Fibroblast of gingiva (primary cell): ENCODE measurements at regions not wholly inside any gene's neighbourhood (a gene's known extent, or its start where the extent isn't known, plus 50 kb on each side); places are given as distances from the start of the nearest gene placed in this dataset.
"Not testable (repeated sequence)": the region's sequence is repeated elsewhere in the genome, so short reads cannot be mapped to it uniquely, and the experiment has no call there.

Experiments
- DNase-seq: peaks from one replicate; pipeline ENCODE4 v3.0.0-alpha.2; 2011; ENCODE audit warnings: low read depth

DNA sequence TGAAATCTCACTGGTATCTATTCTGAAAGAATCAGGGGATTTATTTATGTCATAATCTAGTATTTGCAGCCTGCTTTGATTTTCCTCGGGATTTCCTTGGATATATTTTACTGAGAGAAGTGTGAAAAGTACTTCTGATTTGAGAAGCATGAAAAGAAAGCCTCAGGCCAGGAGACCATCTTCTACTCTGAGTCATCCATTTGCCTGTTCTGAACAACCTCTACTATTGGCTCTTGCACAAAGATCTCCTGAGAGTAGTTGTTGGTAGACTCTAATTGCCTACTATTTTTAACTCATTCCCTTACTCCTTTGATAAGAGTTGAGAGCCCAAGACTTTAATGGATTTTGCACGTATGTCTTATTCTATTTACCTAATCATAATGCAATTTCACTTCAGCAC, 318.9 kb downstream of the BCHE start:
- no peak for DNase-seq

DNA sequence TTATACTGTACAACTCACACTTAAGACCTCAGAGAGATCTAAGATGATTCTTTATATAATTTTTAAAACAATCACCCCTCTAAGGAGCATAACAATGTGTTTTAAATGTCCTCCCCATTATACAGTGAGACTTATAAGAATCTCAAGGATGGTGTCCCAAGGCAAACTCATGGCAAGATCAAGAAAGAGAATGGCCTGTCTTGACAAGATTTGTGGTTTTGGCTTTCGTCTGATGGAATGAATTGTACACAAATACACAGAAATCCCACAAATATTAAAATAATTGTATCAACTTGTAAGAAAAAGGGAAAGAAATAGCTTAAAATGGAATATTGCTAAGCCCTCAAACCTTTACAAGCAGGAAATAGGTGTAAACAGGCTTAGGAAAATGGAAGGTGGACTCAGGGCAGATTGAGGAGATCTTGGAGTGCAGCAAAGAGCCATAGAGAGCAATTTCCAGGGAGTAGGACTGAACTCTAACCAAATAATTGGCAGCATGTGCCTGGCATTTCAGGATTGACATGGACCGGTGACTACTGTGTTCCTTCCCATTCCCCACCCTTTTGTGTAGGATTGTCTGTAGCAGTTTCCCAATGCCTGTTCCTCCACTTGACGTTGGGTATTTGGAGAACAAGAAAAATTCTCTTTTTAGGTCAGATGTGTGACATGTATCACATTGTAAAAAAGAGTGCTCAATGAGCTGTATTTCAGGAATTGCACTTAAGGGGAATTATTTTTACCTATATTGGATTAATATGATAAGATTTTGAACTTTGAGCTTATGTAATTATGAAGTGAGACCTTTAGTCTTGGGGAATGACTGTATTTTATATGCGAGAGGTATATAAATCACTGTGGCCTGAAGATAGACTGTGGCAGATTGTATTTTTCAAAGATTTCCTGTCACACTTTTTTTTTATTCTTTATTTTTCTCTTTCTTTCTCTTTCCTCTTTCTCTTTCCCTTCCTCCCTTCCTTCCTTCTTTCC, 317.8 kb upstream of the SLITRK3 start:
- no peak for DNase-seq

DNA sequence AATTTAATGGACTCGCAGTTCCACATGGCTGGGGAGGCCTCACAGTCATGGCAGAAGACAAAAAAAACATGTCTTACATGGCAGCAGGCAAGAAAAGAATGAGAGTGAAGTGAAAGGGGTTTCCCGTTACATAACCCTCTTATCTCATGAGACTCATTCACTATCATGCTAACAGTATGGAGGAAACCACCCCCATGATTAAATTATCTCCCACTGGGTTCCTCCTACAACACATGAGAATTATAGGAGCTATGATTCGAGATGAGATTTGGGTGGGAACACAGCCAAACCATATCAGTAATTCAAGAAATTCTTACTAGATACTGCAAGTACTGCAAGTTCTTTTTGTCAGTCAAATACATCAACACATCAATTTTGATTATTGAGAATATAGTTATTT, 311.4 kb upstream of the SLITRK3 start:
- no peak for DNase-seq

DNA sequence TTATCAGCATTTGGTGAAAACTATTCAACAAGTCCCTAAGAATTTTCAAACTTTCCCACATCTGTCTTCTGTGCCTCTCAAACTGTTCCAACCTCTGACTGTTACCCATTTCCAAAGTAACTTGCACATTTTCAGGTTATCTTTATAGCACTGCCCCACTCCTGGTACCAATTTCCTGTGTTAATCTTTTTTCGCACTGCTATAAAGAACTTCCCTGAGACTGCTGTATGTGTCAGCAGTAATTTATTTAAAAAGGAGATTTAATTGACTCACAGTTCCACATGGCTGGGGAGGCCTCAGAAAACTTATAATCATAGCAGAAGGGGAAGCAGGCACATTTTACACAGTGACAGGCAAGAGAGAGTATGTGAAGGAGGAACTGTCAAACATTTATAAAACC, 310.9 kb upstream of the SLITRK3 start:
- DNase-seq: no peak

DNA sequence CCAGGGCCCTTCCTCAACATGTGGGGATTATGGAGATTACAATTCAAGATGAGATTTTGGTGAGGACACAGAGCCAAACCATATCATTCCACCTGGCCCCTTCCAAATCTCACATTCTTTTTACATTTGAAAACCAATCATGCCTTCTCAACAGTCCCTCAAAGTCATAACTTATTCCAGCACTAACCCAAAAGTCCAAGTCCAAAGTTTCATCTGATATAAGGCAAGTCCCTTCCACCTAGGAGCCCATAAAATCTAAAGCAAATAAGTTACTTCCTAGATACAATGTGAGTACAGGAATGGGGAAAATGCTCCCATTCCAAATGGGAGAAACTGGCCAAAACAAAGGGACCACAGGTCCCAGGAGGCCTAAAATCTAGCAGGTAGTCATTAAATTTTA, 309.5 kb upstream of the SLITRK3 start:
- DNase-seq: no peak

DNA sequence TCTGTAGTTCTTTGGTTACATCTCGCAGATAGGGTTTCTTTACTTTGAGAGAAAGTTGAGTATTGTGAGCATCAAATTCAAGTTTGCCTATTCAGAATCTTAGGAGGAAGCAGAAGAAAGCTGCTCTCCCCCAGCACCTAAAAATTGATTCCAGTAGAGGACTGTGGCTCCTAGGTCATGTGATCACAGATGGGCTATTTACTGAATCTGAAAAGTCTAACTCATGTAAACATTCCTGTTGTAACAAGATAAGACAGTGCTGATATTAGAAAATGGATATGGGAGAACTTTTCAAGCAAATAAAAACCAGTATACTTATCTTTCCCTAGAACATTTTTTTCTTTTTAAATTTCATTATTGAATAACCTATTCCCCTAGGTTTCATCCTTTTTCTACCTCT, 308.4 kb upstream of the SLITRK3 start:
- DNase-seq: no peak

DNA sequence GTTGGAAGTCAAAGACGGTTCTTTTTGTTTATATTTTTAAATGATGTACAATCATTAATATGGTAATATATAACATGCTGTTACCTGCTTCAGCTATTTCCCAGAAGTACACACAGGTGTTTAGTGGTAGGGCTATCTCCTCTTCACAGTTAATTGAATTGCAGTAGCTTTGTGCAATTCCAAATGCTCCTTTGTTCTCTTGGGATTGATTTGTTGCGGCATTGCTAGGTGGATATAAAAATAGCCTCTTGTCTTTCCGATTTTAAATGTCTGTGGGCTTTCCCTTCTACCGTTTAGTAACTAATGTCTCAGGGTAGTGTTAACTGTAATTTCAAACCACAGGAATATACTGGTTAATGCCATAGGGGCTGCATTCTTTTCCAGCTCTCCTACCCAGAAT, 307.6 kb upstream of the SLITRK3 start:
- no peak for DNase-seq

DNA sequence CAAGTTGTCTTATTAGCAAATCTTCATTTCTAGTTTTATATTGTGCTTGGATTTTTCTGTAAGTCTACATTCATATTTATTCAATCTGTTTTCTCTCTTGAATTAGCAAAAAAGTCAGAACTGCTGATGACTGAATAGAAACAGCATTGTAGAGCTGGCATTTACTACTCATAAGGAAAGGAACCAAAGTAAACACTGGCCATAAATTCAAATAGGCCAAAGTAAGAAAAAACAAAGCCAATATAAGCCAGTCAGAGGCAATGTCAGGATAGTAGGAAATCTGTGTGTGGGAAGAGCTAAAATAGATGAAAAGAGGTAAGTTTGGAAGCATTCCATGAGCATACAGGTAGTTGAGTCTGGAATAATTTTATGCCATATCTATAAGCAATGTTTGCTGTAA, 307.2 kb upstream of the SLITRK3 start:
- no peak for DNase-seq

DNA sequence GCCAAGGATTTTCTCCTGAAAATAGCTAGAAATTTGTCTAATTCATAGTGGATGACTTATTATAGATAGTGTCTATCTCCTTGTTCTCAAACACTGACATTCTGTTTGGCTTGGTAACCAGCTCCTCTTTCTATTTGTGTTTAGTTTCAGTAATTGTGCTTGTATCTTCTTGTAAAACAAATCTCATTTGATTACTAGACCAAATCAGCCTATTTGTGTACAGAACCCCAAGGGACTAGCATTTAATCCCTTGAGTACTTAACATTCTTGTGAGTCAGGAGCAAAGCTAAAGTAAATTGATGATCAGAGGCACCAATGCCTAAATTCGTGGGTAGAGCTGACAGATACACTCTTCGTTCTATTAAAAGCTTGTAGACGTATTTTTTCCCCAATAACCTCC, 306.5 kb upstream of the SLITRK3 start:
- DNase-seq: no peak

DNA sequence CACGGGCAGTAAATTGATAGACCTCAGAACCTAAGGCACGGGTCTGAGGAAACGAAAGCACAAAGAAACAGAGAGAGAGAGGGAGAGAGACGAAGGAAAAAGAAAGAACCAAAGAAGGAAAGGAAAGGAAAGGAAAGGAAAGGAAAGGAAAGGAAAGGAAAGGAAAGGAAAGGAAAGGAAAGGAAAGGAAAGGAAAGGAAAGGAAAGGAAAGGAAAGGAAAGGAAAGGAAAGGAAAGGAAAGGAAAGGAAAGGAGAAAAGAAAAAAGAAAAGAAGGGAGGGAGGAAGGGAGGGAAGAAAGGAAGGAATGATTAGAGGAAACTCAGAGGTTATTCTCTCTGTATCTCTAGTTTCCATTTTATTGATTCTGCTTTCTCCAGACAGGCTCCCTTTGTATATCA, 302.6 kb upstream of the SLITRK3 start:
- DNase-seq: not testable (repeated sequence)

DNA sequence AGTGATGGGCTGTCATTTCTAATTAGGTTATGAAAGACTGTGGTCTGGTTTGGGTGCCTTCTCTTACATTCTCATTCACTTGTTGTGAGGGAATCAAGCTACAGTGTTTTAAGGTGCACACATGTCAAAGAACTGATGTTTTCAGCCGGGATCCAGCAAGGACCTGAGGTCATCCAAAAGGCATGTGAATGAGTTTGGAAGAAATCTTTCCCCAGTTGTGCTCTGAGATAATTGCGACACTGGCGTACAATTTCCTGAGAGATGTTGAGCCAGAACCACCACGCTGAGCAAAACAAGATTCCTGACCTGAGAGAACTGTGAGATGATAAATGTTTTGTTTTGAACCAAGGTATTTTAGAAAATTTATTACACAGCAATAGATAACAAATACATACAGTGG, 295.3 kb upstream of the SLITRK3 start:
- peak; percentile 32 for DNase-seq

DNA sequence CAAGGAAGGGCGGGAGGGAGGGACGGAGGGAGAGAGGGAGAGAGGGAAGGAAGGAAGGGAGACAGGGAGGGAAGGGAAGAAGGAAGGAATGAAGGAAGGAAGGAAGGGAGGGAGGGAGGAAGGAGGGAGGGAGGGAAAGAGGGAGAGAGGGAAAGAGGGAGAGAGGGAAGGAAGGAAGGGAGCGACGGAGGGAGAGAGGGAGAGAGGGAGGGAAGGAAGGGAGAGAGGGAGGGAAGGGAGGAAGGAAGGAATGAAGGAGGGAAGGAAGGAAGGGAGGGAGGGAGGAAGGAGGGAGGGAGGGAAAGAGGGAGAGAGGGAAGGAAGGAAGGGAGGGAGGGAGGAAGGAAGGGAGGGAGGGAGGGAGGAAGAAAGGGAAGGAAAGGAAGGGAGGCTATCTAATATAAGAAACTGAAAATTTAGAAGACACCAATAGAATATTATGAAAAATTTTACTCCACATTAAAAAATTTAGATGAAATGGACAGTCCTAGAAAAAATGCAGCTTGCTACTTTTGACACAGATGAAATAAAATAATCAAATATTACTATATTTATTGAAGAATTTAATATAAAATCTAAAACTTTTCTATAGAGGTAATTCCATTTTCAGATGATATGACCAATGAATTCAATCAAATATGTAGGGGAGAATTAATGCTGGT, 280.3 kb upstream of the SLITRK3 start:
- no peak for DNase-seq

DNA sequence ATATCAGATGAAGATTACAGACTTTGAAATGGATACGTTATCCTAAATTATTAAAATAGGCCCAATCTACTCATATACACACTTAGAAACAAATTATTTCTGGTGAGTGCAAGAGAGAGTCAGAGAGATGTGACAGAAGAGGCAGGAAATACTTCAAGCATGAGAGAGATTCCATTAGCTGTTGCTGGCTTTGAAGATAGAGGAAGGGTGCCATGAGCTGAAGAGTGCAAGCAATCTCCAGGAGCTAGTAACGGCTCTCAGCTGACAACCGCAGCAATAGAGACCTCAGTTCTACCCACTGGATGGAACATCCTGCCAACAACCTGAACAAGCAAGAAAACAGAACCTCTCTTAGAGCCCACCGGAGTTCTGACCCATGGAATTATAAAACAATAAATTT, 270.7 kb upstream of the SLITRK3 start:
- no peak for DNase-seq

DNA sequence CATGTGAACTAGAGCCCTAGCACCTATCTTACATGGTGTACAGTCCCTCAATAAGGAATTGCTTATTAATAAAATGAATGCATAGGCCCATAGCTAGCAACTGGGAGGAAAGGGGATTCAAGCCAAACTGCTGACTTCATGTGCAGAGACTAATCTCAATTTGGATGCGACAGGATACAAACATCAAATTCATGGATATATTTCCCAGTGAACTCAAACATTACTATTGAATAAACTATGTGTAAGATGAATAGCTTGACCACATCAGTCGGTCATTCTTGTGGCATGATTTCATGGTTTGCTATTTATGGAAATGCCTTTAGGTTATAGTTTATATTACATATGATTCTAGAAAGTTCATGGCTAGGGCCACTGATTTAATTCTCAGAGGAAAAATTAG, 268.6 kb upstream of the SLITRK3 start:
- peak; percentile 20 for DNase-seq

DNA sequence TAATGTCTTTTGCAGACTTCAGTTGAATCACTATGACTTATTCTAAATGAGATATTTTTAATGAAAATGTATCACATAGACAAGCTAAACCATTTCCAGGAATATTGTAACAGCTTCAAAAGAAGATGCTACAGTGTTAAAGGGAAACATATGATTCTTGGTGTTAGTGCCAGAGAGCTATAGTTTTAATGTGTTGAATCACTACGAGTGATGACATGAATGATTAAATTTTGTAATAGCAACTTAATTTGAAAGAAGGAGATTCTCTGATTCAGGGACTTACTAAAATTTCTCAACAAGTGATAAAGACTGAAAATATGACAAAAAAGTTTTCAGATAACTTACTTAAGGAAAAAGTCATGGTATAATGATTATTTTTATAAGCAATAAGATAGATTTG, 267.3 kb upstream of the SLITRK3 start:
- DNase-seq: no peak

DNA sequence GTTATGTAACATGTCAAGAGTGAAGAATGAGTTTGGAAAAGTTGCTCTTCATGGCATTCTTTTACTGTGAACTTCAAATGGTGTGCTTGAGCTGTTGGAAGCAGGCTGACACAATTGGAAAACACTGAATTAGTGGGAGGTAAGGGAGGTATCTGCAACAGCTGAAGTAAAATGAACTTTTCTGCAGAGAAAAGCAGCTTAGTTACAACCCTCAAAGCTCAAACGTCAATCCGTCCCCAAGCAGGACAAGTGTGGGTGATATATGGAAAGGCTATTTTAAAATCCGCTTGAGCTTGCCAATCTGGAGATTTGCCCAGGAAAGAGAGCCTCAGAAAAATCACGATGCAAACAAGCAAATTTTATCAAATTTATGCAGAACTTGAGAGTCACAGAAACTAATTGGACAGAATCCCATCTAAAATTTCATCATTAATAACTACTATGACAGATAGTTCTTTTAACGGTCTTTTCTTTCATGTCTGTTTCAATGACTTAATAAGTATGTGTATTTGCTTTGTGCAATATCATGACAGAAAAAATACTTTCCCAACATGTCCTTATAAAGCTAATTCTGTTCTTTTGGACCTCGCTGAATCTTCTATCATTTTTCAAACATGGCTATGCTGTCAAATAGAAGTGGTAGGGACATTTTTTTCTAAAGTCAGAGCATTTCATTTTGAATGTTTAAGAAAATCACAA, 266.6 kb upstream of the SLITRK3 start:
- DNase-seq: no peak

DNA sequence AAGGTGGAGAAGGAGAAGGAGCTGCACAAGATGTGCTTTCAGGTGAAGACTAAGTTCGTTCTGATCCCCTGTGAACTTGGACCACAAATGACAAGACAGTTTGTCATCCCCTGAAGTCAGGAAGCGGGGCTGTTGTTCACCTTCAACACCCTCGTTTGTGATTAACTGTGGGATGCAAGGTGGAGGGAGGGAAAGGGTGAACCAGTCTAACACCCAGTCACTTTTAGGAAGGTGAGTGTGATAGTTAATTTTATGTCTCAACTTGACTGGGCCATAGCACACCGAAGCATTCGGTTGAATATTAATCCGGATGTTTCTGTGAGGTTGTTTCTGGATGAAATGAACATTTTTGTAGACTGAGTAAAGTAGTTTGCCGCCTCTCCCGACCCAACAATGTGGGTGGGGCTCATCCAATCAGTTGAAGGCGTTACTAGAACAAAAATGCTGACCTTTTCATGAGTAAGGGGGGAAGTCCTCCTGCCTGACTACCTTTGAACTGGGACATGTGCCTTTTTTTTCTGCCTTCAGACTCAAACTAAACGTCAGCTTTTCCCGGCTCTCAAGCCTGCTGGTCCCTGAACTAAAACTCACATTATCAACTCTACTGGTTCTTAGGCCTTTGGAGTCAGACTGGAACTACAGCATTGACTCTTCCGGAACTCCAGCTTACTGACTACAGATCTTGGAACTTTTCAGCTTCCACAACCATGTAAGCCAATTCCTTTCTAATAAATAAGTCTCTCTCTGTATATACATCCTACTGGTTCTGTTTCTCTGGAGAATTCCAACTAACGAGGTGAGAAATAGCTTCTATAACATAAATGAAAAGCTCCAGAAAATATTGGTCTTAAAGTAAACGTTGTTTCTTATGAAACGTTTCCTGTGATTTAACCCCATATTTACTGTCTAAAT, 264.0 kb upstream of the SLITRK3 start:
- no peak for DNase-seq

DNA sequence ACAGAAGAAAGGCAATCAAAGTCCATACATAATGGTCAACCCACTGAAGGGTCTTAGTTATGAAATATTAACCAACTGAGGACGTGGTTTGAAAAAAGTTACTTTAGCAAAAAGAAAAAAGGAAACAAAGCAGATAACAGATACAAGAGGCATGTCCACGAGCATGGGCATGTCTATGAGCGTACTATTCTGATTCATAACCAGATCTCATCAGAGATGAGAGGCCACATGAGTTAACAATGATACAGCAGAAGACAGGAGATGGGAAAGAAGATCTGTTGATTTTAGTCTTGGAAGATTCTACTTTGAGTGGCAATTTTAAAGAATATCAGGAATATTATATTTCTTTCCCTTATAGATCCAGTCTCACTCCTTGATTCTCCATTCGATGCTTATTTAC, 262.9 kb upstream of the SLITRK3 start:
- DNase-seq: no peak

DNA sequence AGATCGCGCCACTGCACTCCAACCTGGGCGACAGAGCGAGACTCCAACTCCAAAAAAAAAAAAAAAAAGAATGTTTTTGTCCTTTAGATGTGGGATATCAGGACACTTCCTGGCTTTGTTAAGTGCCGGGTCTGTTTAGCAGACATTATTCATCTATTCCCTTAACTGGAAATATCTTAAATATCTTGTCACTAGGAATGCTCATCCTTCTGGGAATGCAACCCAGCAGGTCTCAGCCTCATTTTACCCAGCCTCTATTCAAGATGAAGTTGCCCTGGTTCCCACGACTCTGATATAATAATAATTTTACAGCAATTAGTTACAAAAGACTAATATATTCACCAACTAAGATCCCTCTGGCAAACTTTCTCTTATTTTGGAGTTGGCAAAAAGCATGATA, 260.9 kb upstream of the SLITRK3 start:
- no peak for DNase-seq

DNA sequence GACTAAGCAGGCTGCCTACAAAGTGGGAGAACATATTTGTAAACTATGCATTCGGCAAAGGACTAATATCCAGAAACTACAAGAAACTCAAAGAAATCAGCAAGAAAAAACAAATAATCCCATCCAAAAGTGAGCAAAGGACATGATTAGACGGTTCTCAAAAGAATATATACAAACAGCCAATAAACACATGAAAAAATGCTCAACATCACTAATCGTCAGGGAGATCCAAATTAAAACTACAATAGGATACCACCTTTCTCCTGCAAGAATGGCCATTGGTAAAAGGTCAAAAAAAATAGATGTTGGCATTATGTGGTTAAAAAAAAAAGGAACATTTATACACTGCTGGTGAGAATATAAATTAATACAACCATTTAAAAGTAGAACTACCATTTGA, 259.6 kb upstream of the SLITRK3 start:
- no peak for DNase-seq

DNA sequence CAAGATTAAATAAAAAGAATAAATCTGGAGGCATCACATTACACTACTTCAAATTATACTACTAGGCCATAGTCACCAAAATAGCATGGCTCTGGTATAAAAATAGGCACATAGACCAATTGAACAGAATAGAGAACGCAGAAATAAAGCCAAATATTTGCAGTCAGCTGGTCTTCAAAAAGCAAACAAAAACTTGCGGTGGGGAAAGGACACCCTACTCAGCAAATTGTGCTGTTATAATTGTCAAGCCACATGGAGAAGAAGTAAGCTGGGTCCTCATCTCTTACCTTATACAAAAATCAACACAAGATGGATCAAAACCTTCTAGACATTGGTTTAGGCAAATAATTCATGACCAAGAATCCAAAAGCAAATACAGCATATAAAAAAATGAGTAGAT, 259.2 kb upstream of the SLITRK3 start:
- DNase-seq: no peak
